ENCODE measurements at regions not wholly inside any gene's neighbourhood (a gene's known extent, or its start where the extent isn't known, plus 50 kb on each side); places are given as distances from the start of the nearest gene placed in this dataset.
"Not testable (repeated sequence)": the region's sequence is repeated elsewhere in the genome, so short reads cannot be mapped to it uniquely, and the experiment has no call there.

- H3K9me3 ChIP-seq (ENCODE audit: control insufficient read depth, low read length): no peaks in the 10 kb centered on the region
- no peak overlapping the region for H3K27ac ChIP-seq (ENCODE audit: low read depth, low read length)
- Mint-ChIP-seq H3K4me1 (no peaks in the 10 kb centered on the region), H3K27me3 (ENCODE audit: insufficient read depth) (no peaks in the 10 kb centered on the region), H3K36me3 (ENCODE audit: low read depth) (peaks cover 13% of the 10 kb centered on the region), H3K9me3 (peaks cover 3% of the 10 kb centered on the region), H3K27ac (no peak overlapping the region), H3K4me3 (no peak overlapping the region)
- 43 to 68% methylated on average over 7 to 16 of the region's 16 CpGs for WGBS, 2 experiments (ENCODE audit: insufficient coverage in 1 of 2, insufficient read length in 1 of 2)
- DNase-seq: peak; percentile 84
- H3K27me3 ChIP-seq (ENCODE audit: control insufficient read depth, insufficient read depth, low read length, poor library complexity, severe bottlenecking): no peaks in the 10 kb centered on the region
- no peak overlapping the region for H3K4me3 ChIP-seq (ENCODE audit: low read length)
- H3K36me3 ChIP-seq (ENCODE audit: control insufficient read depth, insufficient read depth, low read length): peaks cover 6% of the 10 kb centered on the region
- peak; percentile 83 for TF ChIP-seq CTCF (conservative IDR thresholded peaks at IDR 0.05)
- no peak overlapping the region for H3K9ac ChIP-seq (ENCODE audit: extremely low read depth, low read length, poor library complexity, severe bottlenecking)
- H3K4me1 ChIP-seq (ENCODE audit: control insufficient read depth, insufficient read depth, low read length): no peaks in the 10 kb centered on the region
These were observed 100.8 kb downstream of the FAM217A start for GRCh38 chr6:3977875-3978711.

- not testable (repeated sequence) for H3K4me1 ChIP-seq (ENCODE audit: control insufficient read depth, insufficient read depth, low read length); H3K36me3 ChIP-seq (ENCODE audit: control insufficient read depth, insufficient read depth, low read length); H3K9ac ChIP-seq (ENCODE audit: extremely low read depth, low read length, poor library complexity, severe bottlenecking); H3K9me3 ChIP-seq (ENCODE audit: control insufficient read depth, low read length); H3K27ac Mint-ChIP-seq; DNase-seq; H3K27me3 Mint-ChIP-seq (ENCODE audit: insufficient read depth); H3K27me3 ChIP-seq (ENCODE audit: control insufficient read depth, insufficient read depth, low read length, poor library complexity, severe bottlenecking); H3K9me3 Mint-ChIP-seq; H3K4me1 Mint-ChIP-seq; H3K27ac ChIP-seq (ENCODE audit: low read depth, low read length); H3K4me3 Mint-ChIP-seq; H3K4me3 ChIP-seq (ENCODE audit: low read length)
- WGBS, 2 experiments (ENCODE audit: insufficient coverage in 1 of 2, insufficient read length in 1 of 2): 100% methylated on average over 1 of the region's 1 CpG; no CpG with 5 or more reads in 1 of the 2 experiments
- peaks cover 18% of the 10 kb centered on the region for H3K36me3 Mint-ChIP-seq (ENCODE audit: low read depth)
These were observed 100.0 kb downstream of the FAM217A start for GRCh38 chr6:3978966-3979365.

- Mint-ChIP-seq H3K27ac (no peak overlapping the region), H3K4me1 (peaks cover 5% of the 10 kb centered on the region), H3K27me3 (ENCODE audit: insufficient read depth) (no peaks in the 10 kb centered on the region), H3K4me3 (no peak overlapping the region), H3K36me3 (ENCODE audit: low read depth) (peaks cover 24% of the 10 kb centered on the region), H3K9me3 (peaks cover 3% of the 10 kb centered on the region)
- H3K27me3 ChIP-seq (ENCODE audit: control insufficient read depth, insufficient read depth, low read length, poor library complexity, severe bottlenecking): no peaks in the 10 kb centered on the region
- H3K9ac ChIP-seq (ENCODE audit: extremely low read depth, low read length, poor library complexity, severe bottlenecking): no peak overlapping the region
- no peaks in the 10 kb centered on the region for H3K4me1 ChIP-seq (ENCODE audit: control insufficient read depth, insufficient read depth, low read length)
- H3K36me3 ChIP-seq (ENCODE audit: control insufficient read depth, insufficient read depth, low read length): peaks cover 6% of the 10 kb centered on the region
- H3K27ac ChIP-seq (ENCODE audit: low read depth, low read length): no peak overlapping the region
- DNase-seq: no peak
- H3K9me3 ChIP-seq (ENCODE audit: control insufficient read depth, low read length): no peaks in the 10 kb centered on the region
- TF ChIP-seq CTCF (conservative IDR thresholded peaks at IDR 0.05): no peak
- H3K4me3 ChIP-seq (ENCODE audit: low read length): no peak overlapping the region
These were observed 97.0 kb downstream of the FAM217A start for GRCh38 chr6:3981917-3982316.
